Prostate gland (tissue), 2 donors: ENCODE measurements at regions not wholly inside any gene's neighbourhood (a gene's known extent, or its start where the extent isn't known, plus 50 kb on each side); places are given as distances from the start of the nearest gene placed in this dataset.

ENCODE experiments used
- CTCF ChIP-seq, 4 experiments: fragments of 200-600 bp in 2 of 4; fragments of 450-650 bp in 2 of 4; sonication (generic) in 2 of 4; IDR thresholded peaks; 1 replicate in 3 of 4; 2 replicates in 1 of 4; pipeline ENCODE4 v1.5.1; 2016 to 2019; ENCODE audit warnings: antibody characterized with exemption in 4 of 4, mild to moderate bottlenecking in 2 of 4, moderate library complexity in 2 of 4
- POLR2A ChIP-seq: fragments of 450-650 bp; IDR thresholded peaks from one replicate; pipeline ENCODE4 v1.6.1; 2016; ENCODE audit warnings: antibody characterized with exemption, mild to moderate bottlenecking
- POLR2AphosphoS5 ChIP-seq: sonication (generic); formaldehyde crosslinking; IDR thresholded peaks from one replicate; pipeline ENCODE4 v1.6.1; 2017; ENCODE audit warnings: antibody characterized with exemption

DNA sequence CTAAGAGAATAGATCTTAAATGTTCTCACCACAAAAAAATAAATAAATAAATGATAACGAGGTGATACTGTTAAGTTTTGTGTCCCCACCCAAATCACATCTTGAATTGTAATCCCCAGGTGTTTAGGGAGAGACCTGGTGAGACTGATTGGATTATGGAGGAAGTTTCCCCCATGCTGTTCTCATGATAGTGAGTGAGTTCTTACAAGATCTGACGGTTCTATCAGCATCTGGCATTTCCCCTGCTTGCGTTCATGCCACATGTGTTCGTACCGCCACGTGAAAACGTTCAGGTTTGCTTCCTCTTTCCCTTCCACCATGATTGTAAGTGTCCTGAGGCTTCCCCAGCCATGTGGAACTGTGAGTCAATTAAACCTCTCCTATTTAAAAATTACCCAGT, 1514.8 kb upstream of the TENM4 start:
- TF ChIP-seq CTCF (IDR thresholded peaks at IDR 0.05) (no peak), POLR2A (no peak), POLR2AphosphoS5 (no peak)
